ENCODE measurements at regions not wholly inside any gene's neighbourhood (a gene's known extent, or its start where the extent isn't known, plus 50 kb on each side); places are given as distances from the start of the nearest gene placed in this dataset.
"Not testable (repeated sequence)": the region's sequence is repeated elsewhere in the genome, so short reads cannot be mapped to it uniquely, and the experiment has no call there.

DNA sequence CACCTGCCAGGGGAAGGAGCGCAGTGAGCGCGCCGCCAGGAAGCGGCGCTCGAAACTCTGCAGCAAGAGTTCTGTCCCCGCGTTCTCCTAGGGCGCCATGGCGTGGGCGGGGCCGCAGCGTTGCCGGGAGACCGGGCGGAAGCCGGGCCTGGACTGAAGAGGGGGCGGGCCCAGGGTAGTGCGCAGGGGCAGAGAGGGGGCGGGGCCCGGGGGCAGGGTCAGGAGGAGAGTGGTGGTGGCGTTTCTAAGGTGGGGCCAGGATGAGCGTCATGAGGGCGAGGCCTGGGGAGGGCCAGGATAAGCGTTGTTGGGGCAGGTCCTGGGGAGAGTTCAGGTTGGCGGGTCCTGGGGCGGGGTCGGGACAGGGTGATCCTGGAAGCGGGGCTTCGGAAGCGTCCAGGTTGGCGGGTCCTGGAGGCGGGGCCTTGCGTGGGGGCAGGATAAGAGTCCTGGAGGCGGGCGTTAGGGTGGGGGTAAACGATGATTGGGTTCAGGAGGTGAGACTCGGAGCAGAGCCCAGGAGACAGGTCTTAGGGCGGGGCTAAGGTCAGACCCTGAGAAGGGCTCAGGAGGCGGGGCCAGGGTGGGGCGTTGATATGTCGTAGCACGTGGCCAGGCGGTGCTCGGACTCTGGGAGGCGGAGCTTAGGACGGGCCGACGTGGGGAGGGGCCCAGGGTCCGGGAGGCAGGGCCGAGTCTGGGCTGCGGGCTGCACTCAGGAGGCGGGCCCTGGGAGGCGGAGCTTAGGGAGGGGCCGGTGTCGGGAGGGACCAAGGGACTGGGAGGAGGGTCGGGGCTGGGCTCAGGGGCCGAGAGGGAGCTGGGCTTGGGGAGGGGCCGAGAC, 189.4 kb downstream of the ADRA2C start:
- peak; percentile 97 to 98 for DNase-seq (ENCODE audit: low read depth in 2 of 2)

DNA sequence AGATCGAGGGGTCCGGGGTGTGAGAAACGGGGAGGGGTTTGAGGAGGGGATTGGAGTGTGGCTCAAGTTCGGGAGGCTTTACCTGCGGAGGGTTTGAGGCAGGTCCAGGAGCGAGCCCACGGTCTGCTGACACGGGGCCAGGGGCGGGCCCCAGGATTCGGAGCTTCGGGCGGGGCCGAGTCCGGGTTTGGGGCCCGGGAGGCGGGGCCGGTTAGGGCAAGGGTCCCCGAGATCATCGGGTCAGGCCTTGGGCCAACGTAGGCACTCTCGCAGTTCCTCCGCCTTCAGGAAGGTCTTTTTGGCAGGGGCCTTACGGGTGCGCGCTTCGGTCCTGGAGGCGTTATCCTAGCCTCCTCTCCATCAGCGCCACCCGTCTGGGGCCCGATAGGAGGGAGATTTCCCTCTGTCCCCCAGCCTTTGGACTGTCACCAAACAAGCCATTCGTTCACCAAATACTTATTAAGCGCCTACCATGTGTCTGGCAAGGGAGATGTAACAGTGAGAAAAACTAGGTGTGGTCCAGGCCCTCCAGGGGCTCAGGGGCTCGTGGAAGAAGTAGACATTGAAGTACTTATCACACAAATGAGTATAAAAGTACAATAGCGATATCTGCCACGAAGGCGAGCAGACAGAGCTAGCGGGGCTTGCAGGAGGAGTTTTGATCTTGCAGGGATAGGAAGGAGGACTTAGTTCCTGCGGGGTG, 190.1 kb downstream of the ADRA2C start:
- DNase-seq (ENCODE audit: low read depth in 2 of 2), result not testable (repeated sequence)

DNA sequence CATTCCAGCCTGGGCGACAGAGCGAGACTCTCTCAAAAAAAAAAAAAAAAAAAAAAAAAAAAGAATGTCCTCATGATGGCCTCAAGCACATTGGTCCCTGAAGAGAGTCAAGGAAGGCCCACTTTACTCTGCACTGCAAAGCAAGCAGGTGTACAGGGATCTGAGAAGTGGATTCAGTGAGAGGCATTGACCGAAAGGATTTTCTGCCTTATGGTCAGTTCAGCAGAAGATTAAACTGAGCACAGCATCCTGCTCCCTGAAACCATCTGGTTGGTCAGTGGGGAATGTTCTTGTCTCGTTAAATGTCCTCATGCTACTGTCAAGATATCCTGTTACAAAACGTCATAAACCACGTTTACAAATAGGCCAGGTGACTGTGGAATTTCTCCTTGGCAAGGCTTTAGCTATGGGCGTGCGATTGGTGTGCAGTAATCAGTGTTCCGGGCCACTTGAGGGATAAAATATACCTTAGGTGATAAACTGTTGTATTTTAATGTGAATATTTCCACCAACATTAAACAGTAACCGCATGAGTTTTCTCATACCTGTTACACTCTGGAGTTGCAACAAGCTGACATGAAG, 195.0 kb downstream of the ADRA2C start:
- DNase-seq (ENCODE audit: low read depth in 2 of 2), result not testable (repeated sequence)

DNA sequence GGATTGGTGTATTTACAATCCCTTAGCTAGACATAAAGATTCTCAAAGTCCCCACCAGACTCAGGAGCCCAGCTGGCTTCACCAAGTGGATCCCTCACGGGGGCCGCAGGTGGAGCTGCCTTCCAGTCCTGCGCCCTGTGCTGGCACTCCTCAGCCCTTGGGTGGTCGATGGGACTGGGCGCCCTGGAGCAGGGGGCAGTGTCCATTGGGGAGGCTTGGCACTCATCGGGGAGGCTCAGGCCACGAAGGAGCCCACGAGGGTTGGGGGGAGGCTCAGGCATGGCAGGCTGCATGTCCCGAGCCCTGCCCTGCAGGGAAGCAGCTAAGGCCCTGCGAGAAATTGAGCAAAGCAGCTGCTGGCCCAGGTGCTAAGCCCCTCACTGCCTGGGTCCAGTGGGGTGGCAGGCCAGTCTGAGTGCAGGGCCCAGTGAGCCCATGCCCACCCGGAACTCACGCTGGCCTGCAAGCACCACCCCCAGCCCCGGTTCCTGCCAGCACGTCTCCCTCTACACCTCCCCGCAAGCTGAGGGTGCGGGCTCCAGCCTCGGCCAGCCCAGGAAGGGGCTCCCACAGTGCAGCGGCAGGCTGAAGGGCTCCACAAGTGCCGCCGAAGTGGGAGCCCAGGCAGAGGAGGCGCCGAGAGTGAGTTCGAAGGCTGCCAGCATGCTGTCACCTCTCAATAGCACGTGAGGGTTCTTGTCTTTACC, 198.5 kb downstream of the ADRA2C start:
- DNase-seq (ENCODE audit: low read depth in 2 of 2), result not testable (repeated sequence)

DNA sequence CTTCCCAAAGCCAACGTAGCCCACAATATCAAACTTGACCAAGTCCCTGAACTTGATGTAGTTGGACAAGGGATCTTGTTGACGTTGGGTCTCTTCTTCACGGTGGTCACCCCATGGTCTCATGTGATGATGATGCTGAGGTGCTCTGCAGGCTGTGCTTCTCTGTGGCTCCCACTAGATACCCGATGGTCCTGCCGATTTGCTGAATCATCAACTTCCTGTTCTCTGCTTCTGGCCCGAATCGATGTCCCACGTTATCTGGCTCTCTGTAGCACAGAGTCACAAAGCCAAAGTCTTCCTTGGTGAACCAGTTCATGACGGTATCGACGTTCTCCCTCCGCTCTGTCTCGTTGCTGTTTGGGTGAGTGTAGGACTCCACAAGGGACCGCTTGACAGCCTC, 201.0 kb downstream of the ADRA2C start:
- DNase-seq (ENCODE audit: low read depth in 2 of 2), result not testable (repeated sequence)

DNA sequence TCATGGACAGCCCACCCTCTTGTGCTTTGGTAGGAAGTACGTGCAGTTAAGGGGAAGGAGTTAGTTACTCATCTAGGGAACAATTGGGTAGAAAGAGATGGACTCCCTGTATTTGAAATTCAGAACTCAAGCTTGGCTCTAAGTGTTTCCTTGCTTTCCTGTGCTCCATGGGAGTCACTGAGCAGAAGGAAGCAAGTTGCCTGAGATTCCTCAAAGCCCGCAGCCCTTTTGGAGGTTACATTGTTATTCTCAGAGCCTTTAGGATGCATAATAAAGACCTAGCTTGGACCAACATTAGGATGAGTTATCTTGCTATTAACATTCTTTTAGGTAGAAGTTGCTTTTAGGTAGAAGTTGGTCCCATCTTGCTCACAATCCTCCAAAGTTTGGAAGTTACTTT, 206.4 kb downstream of the ADRA2C start:
- DNase-seq (ENCODE audit: low read depth in 2 of 2), result not testable (repeated sequence)

DNA sequence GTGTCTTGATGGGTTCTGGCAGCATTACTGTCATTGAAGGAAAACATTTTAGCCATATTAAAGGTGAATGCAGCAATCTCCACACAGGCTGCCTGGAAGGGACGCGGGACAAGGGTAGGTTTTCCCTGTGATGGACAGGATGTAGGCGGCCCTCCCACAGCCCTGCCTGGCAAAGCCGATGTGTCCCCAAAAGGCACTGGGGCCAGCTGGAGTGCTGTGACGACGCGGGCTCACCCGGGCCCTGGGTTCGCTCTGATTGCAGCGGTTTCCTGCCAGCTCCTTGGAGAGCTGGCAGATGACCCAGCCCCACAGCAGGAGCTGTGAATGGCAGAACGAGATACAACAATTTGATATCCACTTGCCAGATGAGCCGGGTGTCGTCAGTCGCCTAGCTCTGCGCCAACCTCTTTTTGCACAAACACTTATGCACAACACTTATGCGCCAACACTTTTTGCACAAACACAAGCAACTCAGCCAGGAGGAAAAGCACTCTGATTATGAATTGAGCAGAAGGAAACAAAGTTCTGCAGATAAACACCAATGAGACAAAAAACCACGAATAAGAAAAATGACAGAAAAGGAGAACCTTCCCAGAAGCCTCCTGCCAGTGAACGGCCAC, 207.5 kb downstream of the ADRA2C start:
- not testable (repeated sequence) for DNase-seq (ENCODE audit: low read depth in 2 of 2)

DNA sequence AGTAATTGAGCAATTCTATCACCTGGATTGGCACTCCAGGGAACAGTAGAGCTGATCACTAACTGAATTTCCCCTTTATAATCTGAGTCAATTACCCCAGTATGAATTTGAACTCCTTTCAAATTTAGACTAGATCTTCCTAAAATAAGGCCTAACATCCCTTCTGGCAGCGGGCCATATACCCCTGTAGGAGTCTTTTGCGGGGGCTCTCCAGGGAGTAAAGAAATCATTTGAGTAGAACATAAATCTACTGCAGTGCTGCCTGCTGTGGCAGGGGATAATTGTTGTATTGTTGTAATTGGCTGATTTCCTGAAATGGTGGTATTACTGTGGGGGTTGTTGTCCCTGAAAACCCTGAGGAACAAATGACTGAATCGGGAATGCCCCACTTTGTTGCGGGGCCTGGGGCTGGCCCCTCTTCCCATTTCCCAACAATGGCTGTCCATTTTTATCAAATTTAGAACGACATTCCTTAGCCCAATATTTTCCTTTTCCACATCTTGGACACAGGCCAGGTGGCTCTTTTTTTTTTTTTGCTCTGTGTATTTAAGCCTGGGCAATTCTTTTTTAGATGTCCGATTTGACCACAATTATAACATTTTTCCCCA, 217.4 kb downstream of the ADRA2C start:
- DNase-seq (ENCODE audit: low read depth in 2 of 2), result not testable (repeated sequence)

DNA sequence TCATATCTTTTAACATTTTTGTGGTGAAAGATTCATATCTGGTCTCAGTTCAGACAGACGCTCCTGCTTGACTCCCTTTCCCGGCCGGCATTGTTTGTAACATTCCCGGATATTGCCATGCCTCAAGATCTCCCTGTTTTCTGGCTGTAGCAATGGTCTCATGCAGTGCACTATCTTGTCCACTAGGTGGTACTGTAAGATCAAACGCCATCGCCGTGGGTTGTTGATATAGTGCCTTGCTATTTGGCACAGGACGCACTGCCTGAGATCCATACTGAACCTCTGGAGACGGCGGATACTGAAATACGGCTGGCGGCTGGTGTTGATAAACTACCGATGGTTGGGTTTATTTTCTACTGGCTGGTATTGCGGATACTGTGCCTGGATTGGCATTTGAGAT, 218.6 kb downstream of the ADRA2C start:
- DNase-seq (ENCODE audit: low read depth in 2 of 2), result not testable (repeated sequence)

DNA sequence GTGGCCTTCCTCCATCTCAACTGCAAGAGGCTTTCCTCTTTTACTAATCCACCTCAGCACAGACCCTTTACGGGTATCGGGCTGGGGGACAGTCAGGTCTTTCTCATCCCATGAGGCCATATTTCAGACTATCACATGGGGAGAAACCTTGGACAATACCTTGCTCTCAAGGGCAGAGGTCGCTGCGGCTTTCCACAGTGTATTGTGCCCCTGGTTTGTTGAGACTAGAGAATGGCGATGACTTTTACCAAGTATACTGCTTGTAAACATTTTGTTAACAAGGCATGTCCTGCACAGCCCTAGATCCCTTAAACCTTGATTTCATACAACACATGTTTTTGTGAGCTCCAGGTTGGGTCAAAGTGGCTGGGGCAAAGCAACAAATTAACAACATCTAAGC, 220.2 kb downstream of the ADRA2C start:
- DNase-seq (ENCODE audit: low read depth in 2 of 2), result not testable (repeated sequence)

DNA sequence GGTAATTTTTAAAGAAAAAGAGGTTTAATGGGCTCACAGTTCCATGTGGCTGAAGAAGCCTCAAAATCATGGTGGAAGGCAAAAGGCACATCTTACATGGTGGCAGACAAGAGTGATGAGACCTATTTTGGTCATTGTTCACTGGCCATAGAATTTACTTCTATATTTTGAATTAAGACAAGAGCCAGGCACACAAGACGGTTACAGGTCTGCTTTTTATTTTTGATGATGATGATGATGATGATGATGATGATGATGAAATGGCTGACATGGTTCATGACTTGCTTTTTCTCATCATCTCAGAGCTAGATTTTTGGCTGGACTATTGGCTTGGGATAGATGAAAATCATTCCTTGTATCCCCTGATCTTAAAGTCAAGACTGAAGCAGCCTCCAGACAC, 229.3 kb downstream of the OTOP1 start:
- not testable (repeated sequence) for DNase-seq (ENCODE audit: low read depth in 2 of 2)

DNA sequence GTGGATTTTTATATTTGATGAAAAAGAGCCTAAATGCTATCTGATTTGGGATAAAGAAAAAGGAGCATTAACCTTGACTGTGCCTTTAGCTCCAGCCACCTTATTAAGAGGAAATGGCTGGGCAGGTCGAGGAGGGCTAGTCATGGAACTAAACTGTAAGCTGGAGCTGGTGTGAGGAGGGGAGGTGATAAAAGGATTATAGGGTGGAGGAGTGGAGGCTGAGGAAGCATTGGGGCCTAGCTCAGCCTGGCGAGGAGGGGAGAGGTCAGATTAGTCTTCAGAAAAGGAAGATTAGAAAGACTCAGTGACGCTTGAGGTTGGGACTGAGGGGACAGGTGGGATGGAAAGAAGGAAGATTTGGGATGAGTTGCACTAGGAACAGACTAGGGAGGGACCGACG, 222.7 kb downstream of the OTOP1 start:
- not testable (repeated sequence) for DNase-seq (ENCODE audit: low read depth in 2 of 2)

DNA sequence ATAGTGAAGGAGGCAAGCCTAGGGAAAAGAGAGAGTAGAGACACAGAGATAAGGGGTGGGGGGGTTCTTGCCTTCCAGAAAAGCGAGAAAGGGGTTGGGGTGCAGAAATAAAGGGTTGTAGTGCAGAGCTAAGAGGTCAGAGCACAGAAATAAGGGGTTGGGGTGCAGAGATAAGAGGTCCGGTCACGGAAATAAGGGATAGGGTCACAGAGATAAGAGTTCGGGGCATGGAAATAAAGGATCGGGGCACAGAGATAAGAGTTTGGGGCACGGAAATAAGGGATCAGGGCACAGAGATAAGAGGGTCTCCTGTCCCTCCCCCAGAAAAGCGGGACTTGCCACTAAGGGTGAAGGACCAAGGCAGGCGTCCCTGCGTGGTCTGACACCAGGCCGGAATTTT, 222.0 kb downstream of the OTOP1 start:
- not testable (repeated sequence) for DNase-seq (ENCODE audit: low read depth in 2 of 2)

DNA sequence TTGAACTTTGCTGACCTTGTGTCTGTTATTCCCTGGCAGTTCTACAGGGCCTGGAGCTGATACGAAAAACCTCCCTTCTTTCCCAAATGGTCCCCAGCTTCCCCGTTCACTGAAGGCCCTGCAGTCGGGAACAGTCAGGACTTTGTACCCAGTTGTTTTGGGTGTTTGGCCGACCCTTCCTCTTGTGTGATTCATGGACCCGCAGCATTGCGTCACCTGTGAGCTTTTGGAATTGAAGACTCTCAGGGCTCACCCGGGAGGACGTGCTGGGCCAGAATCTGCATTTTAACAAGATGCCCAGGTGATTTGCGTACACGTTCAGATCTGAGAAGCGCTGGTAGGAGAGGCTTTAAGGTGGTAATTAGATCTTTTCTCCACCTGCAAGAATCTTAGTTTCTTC, 220.4 kb downstream of the OTOP1 start:
- DNase-seq (ENCODE audit: low read depth in 2 of 2), result not testable (repeated sequence)

DNA sequence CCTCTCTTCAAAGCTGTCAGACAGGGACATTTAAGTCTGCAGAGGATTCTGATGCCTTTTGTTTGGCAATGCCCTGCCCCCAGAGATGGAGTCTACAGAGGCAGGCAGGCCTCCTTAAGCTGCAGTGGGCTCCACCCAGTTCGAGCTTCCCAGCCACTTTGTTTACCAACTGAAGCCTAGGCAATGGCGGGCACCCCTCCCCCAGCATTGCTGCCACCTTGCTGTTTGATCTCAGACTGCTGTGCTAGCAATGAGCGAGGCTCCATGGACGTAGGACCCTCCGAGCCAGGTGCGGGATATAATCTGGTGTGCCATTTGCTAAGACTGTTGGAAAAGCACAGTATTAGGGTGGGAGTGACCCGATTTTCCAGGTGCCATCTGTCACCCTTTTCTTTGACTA, 207.7 kb downstream of the OTOP1 start:
- DNase-seq (ENCODE audit: low read depth in 2 of 2), result not testable (repeated sequence)

DNA sequence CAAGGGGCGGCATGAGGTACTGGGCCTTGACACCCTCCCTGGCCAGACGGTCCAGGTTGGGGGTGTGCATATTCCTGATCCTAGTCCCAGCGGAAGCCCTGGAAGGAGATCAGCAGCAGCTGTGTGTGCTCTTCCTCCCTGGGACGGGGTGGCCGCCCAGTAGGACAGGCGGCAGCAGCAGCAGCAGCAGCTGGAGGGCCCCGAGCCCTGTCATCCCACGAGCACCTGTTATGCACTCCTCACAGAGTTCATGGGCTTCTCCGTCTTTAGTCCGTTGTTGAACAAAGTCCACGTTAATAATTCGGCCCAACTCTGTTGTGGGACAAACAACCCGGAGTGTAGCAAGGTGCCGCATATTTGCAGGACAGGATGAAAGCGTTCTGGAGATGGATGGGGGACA, 205.6 kb downstream of the OTOP1 start:
- not testable (repeated sequence) for DNase-seq (ENCODE audit: low read depth in 2 of 2)

DNA sequence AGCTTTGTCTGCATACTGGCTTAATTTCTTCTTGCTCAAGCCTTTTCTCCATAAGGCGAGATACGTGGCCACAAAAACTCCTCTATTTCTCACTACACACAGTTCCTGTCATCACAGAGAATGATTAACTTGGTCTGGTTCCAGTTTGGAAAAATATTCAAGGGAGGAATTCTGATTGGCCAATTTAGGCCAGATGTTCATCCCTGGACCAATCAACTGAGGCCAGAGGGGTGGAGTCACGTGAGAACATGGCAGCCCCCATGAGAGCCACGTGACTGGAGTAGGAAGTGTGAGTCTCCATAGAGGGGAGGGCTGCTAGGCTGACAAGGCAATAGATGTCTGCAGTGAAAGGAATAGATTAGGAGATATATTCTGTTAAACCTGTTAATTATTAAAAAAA, 200.0 kb downstream of the OTOP1 start:
- not testable (repeated sequence) for DNase-seq (ENCODE audit: low read depth in 2 of 2)

DNA sequence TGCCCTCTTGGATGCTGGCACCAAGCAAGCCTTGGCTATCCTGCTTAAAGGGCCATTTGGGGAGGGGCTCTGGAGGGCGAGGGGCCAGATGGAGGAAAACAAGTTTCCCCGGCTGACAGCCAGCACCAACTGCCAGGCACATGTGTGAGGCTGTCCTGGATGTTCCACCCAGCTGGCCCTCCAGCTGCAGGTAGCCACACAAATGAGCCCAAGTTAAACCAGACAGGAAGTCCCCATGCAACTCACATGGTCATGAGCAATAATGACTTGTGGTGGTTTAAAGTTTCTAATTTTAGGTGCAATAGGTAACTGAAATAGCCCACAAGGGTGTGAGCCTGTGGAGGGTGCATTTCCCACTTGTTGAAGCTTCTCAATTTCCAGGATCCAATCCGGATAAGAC, 198.0 kb downstream of the OTOP1 start:
- DNase-seq (ENCODE audit: low read depth in 2 of 2), result not testable (repeated sequence)

DNA sequence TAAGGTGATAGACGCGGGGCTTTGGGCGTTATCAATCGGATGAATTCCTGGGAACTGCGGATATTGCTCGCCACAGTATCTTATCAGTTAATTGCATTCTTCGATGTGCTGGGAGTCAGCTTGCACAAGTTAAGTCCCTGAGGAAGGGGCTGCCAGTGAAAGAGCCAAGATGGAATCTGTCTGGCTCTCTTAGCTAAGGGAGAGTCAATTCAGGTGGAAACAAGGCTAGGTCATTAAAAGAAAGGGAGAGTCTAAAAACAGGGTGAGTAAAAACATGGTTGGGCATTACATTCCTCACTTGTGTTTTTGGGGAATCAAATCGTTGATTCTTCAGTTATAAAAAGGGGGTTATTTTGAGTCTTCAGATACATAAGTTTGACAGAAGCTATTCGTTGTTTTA, 196.2 kb downstream of the OTOP1 start:
- not testable (repeated sequence) for DNase-seq (ENCODE audit: low read depth in 2 of 2)

DNA sequence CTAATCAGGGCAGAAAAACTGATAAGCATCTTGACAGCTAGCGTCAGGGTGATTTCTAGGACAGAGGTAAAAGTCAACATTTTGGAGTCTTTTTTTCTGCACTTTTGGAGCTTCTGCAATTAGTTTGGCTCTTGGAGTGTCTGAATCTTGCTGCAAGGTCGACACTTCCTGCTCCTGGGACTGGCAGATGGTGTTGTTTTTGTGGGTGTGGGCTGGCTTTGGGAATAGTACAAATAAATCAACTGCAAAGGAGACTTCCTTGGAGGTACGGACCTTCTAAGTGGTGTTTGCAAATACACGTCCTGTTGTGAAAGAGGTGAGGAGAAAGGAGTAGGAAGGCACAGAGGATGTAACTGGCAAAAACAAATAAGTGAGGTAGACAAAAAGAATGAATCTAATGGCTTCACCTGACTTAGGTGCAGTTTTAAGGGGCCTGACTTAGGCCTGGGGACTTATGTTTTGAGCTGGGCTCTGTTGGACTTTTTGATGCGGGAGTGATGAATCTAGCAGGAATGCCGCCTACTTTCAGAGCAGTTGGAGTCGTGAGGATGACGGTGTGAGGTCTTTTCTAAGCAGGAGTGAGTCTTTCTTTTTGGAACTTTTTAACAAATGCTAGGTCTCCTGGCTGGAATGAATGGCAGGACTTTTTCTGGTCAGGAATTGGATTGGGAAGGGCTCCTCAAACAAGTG, 195.1 kb downstream of the OTOP1 start:
- not testable (repeated sequence) for DNase-seq (ENCODE audit: low read depth in 2 of 2)

All from stimulated activated CD8-positive, alpha-beta memory T cell treated with anti-CD3 and anti-CD28 coated beads, Interleukin-15, amount 100 ng/mL, for 4 hours (primary cell).